SK-N-SH (cell line): ENCODE measurements at regions not wholly inside any gene's neighbourhood (a gene's known extent, or its start where the extent isn't known, plus 50 kb on each side); places are given as distances from the start of the nearest gene placed in this dataset.

Source experiments
- ELF1 ChIP-seq: IDR thresholded peaks from 2 replicates; pipeline ENCODE4 v1.4.0; 2012
- FOXJ3 ChIP-seq: sonication (generic); formaldehyde crosslinking; IDR thresholded peaks from 2 replicates; pipeline ENCODE4 v1.5.1; 2020; ENCODE audit warnings: mild to moderate bottlenecking, missing genetic modification reagents
- JUND ChIP-seq: IDR thresholded peaks from 2 replicates; pipeline ENCODE4 v1.4.0; 2012
- NRF1 ChIP-seq: IDR thresholded peaks from 2 replicates; pipeline ENCODE4 v1.6.1; 2012; ENCODE audit warnings: low read depth, mild to moderate bottlenecking, low read length
- POLR2AphosphoS5 ChIP-seq: IDR thresholded peaks from 2 replicates; pipeline ENCODE4 v1.6.1; 2012; ENCODE audit warnings: low read depth, low read length
- RAD21 ChIP-seq: IDR thresholded peaks from 2 replicates; pipeline ENCODE4 v1.6.1; 2012; ENCODE audit warnings: mild to moderate bottlenecking, low read length
- RFX5 ChIP-seq: IDR thresholded peaks from 2 replicates; pipeline ENCODE4 v1.6.1; 2012; ENCODE audit warnings: mild to moderate bottlenecking, improper control_type of control experiment, low read length
- TCF12 ChIP-seq: IDR thresholded peaks from 2 replicates; pipeline ENCODE4 v1.4.0; 2012
- TEAD4 ChIP-seq: IDR thresholded peaks from 2 replicates; pipeline ENCODE4 v1.4.0; 2012; ENCODE audit warnings: mild to moderate bottlenecking, borderline replicate concordance; ENCODE audit not compliant: insufficient read depth
- TF ChIP-seq, protein P1 (sequence below): fragments of 200-600 bp; sonication (generic); IDR thresholded peaks from 2 replicates; pipeline ENCODE4 v1.6.1; 2017; ENCODE audit warnings: antibody characterized with exemption, mild to moderate bottlenecking, moderate library complexity
- TF ChIP-seq, protein P2 (sequence below): IDR thresholded peaks from 2 replicates; pipeline ENCODE4 v1.6.1; 2012; ENCODE audit warnings: mild to moderate bottlenecking, low read depth, low read length, moderate library complexity
- TF ChIP-seq, protein P3 (sequence below): fragments of 150-350 bp; IDR thresholded peaks from 2 replicates; pipeline ENCODE4 v1.6.1; 2017; ENCODE audit warnings: antibody characterized with exemption, low read length, low read depth, borderline replicate concordance

DNA sequence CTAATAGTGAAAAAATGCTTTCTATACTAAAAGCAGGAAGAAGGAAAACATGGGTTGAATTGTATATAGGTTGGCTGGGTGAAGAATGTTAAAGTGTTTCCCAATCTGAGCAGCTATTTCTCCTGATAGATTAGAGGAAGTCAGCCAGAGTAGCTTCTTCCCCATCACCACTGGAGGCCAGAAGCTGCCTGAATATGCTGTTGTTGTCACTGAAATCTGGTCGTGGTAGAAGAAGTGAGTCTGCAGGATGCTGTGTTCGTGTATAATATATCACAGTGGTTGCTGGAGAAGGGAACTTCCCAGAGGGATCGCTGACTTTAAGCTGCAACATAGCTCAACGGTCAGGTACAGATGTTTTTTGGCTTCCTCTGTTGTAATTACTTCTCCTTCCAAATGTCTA lies 247.5 kb upstream of the LRATD1 start:
- TF ChIP-seq, protein P1, sequence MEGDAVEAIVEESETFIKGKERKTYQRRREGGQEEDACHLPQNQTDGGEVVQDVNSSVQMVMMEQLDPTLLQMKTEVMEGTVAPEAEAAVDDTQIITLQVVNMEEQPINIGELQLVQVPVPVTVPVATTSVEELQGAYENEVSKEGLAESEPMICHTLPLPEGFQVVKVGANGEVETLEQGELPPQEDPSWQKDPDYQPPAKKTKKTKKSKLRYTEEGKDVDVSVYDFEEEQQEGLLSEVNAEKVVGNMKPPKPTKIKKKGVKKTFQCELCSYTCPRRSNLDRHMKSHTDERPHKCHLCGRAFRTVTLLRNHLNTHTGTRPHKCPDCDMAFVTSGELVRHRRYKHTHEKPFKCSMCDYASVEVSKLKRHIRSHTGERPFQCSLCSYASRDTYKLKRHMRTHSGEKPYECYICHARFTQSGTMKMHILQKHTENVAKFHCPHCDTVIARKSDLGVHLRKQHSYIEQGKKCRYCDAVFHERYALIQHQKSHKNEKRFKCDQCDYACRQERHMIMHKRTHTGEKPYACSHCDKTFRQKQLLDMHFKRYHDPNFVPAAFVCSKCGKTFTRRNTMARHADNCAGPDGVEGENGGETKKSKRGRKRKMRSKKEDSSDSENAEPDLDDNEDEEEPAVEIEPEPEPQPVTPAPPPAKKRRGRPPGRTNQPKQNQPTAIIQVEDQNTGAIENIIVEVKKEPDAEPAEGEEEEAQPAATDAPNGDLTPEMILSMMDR, result peak; percentile 24; the same call in 1 of the 2 replicates
- TF ChIP-seq TEAD4, result no peak
- no peak for TF ChIP-seq RFX5
- TF ChIP-seq, protein P2, sequence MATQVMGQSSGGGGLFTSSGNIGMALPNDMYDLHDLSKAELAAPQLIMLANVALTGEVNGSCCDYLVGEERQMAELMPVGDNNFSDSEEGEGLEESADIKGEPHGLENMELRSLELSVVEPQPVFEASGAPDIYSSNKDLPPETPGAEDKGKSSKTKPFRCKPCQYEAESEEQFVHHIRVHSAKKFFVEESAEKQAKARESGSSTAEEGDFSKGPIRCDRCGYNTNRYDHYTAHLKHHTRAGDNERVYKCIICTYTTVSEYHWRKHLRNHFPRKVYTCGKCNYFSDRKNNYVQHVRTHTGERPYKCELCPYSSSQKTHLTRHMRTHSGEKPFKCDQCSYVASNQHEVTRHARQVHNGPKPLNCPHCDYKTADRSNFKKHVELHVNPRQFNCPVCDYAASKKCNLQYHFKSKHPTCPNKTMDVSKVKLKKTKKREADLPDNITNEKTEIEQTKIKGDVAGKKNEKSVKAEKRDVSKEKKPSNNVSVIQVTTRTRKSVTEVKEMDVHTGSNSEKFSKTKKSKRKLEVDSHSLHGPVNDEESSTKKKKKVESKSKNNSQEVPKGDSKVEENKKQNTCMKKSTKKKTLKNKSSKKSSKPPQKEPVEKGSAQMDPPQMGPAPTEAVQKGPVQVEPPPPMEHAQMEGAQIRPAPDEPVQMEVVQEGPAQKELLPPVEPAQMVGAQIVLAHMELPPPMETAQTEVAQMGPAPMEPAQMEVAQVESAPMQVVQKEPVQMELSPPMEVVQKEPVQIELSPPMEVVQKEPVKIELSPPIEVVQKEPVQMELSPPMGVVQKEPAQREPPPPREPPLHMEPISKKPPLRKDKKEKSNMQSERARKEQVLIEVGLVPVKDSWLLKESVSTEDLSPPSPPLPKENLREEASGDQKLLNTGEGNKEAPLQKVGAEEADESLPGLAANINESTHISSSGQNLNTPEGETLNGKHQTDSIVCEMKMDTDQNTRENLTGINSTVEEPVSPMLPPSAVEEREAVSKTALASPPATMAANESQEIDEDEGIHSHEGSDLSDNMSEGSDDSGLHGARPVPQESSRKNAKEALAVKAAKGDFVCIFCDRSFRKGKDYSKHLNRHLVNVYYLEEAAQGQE, result no peak
- TF ChIP-seq POLR2AphosphoS5, result no peak
- no peak for TF ChIP-seq FOXJ3 (CRISPR knock-in tag)
- TF ChIP-seq RAD21, result no peak
- no peak for TF ChIP-seq JUND
- TF ChIP-seq NRF1, result no peak
- TF ChIP-seq, protein P3, sequence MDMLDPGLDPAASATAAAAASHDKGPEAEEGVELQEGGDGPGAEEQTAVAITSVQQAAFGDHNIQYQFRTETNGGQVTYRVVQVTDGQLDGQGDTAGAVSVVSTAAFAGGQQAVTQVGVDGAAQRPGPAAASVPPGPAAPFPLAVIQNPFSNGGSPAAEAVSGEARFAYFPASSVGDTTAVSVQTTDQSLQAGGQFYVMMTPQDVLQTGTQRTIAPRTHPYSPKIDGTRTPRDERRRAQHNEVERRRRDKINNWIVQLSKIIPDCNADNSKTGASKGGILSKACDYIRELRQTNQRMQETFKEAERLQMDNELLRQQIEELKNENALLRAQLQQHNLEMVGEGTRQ, result no peak
- no peak for TF ChIP-seq ELF1
- TF ChIP-seq TCF12, result no peak
